RWPE2 (cell line): ENCODE measurements at regions not wholly inside any gene's neighbourhood (a gene's known extent, or its start where the extent isn't known, plus 50 kb on each side); places are given as distances from the start of the nearest gene placed in this dataset.

Source experiments
- ATAC-seq: fragments of 200-7000 bp; cut with Tn5 transposase; 3 replicates; pipeline ENCODE4 v1.9.1; 2021; ENCODE audit warnings: low read depth
- DNase-seq: peaks from one replicate; pipeline ENCODE4 v3.0.0-alpha.2; 2020; ENCODE audit warnings: low spot score
- H3K27ac ChIP-seq: fragments of 450-650 bp; 2 replicates; pipeline ENCODE4 v1.5.1; 2017; ENCODE audit warnings: mild to moderate bottlenecking; ENCODE audit not compliant: poor library complexity, severe bottlenecking
- H3K27me3 ChIP-seq: fragments of 250-450 bp; sonication (Bioruptor Pico); 2 replicates; pipeline ENCODE4 v1.5.1; 2021; ENCODE audit warnings: mild to moderate bottlenecking, moderate library complexity; ENCODE audit not compliant: insufficient read depth, poor library complexity, severe bottlenecking
- H3K36me3 ChIP-seq: fragments of 250-450 bp; sonication (Bioruptor Pico); 2 replicates; pipeline ENCODE4 v1.5.1; 2020; ENCODE audit warnings: low read depth, mild to moderate bottlenecking, moderate library complexity
- H3K4me1 ChIP-seq: fragments of 250-450 bp; sonication (Bioruptor Pico); 2 replicates; pipeline ENCODE4 v1.5.1; 2021; ENCODE audit warnings: mild to moderate bottlenecking, moderate library complexity; ENCODE audit not compliant: insufficient read depth, poor library complexity, severe bottlenecking
- H3K4me3 ChIP-seq: fragments of 250-450 bp; sonication (Bioruptor Pico); 2 replicates; pipeline ENCODE4 v1.5.1; 2021; ENCODE audit warnings: mild to moderate bottlenecking, moderate library complexity; ENCODE audit not compliant: severe bottlenecking
- H3K9me3 ChIP-seq: fragments of 250-450 bp; sonication (Bioruptor Pico); 2 replicates; pipeline ENCODE4 v1.5.1; 2021; ENCODE audit warnings: mild to moderate bottlenecking, moderate library complexity; ENCODE audit not compliant: severe bottlenecking
- CTCF ChIP-seq: fragments of 450-650 bp; IDR thresholded peaks from one replicate; pipeline ENCODE4 v1.5.1; 2017; ENCODE audit warnings: mild to moderate bottlenecking, moderate library complexity; ENCODE audit not compliant: poor library complexity, severe bottlenecking

GRCh38 chr3:194852831-194853508 lies 167.3 kb downstream of the FAM43A start:
- Histone ChIP-seq H3K36me3 (no peaks in the 10 kb centered on the region), H3K4me3 (no peak overlapping the region), H3K27ac (no peak overlapping the region), H3K4me1 (no peaks in the 10 kb centered on the region), H3K27me3 (no peaks in the 10 kb centered on the region), H3K9me3 (no peaks in the 10 kb centered on the region)
- no peak for TF ChIP-seq CTCF
- ATAC-seq, result no peak
- DNase-seq, result no peak

GRCh38 chr3:194854206-194854605 lies 168.5 kb downstream of the FAM43A start:
- H3K27ac ChIP-seq, result no peak overlapping the region
- H3K9me3 ChIP-seq, result no peaks in the 10 kb centered on the region
- H3K4me1 ChIP-seq, result no peaks in the 10 kb centered on the region
- no peak overlapping the region for H3K4me3 ChIP-seq
- H3K36me3 ChIP-seq, result no peaks in the 10 kb centered on the region
- ATAC-seq (no peak), DNase-seq (no peak)
- TF ChIP-seq CTCF, result no peak
- H3K27me3 ChIP-seq, result no peaks in the 10 kb centered on the region

- Histone ChIP-seq H3K27me3 (no peaks in the 10 kb centered on the region), H3K36me3 (no peaks in the 10 kb centered on the region), H3K9me3 (no peaks in the 10 kb centered on the region), H3K27ac (no peak overlapping the region), H3K4me1 (no peaks in the 10 kb centered on the region), H3K4me3 (no peak overlapping the region)
- no peak for TF ChIP-seq CTCF
- DNase-seq (no peak), ATAC-seq (no peak)
These were observed 169.1 kb downstream of the FAM43A start for GRCh38 chr3:194854659-194855390.

- Histone ChIP-seq H3K27me3 (no peaks in the 10 kb centered on the region), H3K4me1 (no peaks in the 10 kb centered on the region), H3K4me3 (no peak overlapping the region), H3K9me3 (no peaks in the 10 kb centered on the region), H3K27ac (no peak overlapping the region), H3K36me3 (no peaks in the 10 kb centered on the region)
- no peak for TF ChIP-seq CTCF
- ATAC-seq (no peak), DNase-seq (no peak)
These were observed 170.6 kb downstream of the FAM43A start for GRCh38 chr3:194856296-194856695.
